HuH-7 (cell line): ENCODE measurements at regions not wholly inside any gene's neighbourhood (a gene's known extent, or its start where the extent isn't known, plus 50 kb on each side); places are given as distances from the start of the nearest gene placed in this dataset.
"Not testable (repeated sequence)": the region's sequence is repeated elsewhere in the genome, so short reads cannot be mapped to it uniquely, and the experiment has no call there.

Experiments
- DNase-seq: peaks from one replicate; pipeline ENCODE4 v3.0.0; 2011; ENCODE audit warnings: low spot score

DNA sequence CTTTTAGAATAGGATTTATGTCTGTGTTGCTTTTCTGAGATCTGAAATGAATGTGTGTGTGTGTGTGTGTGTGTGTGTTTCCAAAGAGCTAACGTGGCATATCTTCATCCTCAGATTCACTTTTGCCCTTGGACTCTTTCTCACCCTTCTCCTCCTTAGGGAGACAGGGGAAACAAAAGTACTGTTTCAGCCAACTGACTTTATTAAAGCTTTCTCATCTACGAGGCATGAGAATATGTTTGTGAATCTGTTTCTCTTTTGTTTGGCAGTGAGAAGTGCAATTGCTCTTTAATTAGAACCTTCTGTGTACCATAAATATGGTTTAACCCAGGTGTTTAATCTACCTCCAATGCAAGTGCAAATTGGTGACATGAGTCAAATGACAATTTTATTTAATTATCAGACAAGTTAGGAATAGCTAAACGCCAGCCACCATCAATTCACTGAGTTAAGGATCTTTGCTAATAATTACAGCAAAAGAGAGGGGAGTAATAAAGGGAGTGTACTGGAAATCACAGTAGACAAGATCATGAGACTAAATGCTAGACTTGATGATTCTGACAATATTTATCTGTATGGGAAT is 186.4 kb upstream of the COL3A1 start:
- no peak for DNase-seq

DNA sequence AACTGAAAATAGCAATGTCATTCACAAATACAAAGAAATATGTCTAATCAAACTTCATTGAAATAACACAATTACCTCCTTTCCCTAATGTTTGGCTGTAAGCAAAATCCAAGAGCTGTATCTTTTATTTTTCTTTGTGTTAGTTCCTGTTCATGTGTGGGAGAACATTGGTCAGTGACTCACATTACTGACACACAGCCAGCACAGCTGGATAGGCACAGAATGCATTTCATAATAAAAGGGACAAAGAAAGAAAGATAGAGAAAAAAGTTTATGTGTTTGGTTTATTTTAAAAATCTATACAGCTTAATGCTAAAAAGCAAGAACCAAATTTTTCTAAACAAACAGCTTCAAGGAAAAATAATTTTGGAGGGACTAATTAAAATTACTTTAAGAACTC is 185.6 kb upstream of the COL3A1 start:
- DNase-seq: no peak

DNA sequence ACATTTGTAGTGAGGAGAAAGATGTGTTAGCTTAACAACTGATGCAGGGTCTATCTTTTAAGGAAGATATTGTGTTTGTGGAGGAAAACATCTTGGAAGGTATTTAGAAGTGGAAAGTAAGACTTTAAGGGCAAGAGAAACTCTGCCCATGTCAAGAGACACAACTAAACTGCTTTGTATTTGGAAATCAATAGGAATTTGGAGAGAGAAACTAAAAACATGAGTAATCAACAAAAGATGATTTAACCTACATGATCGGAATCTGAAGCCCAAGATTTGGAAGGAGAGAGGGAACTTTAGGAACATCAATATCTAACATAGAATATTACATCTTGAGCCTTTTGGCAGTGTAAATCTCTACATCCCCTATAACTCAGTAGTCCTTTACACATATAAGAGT is 184.2 kb upstream of the COL3A1 start:
- DNase-seq: no peak

DNA sequence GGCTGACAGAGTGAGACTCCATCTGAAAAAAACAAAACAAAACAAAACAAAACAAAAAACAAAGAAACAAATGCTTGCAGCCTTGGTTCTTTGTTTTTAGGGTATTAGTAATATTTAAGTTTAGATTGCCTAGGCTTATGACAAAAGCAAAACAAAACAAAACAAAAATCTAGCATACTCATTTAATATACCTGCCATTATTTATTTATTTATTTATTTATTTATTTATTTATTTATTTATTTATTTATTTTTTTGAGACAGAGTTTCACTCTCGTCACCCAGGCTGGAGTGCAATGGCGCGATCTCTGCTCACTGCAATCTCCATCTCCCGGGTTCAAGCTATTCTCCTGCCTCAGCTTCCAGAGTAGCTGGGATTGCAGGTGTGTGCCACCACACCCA is 179.7 kb upstream of the COL3A1 start:
- not testable (repeated sequence) for DNase-seq

DNA sequence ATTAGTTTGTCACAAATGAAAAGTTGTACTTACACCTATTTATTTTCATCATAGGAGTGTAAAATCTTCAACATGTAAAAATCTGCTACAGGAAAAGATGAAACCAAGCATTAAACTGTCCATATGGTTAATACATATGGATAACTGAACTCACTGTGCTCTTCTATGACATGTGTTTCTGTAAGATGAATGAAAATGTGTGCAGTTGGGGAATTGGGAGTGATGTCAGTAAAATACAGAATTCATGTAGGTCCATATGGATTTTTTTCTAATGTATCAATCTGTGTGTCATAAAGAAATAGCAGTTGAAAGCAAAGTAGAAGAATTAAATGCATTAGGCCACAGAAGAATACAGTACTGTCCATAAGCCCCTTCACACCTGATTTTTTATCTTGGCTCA is 178.4 kb upstream of the COL3A1 start:
- no peak for DNase-seq

DNA sequence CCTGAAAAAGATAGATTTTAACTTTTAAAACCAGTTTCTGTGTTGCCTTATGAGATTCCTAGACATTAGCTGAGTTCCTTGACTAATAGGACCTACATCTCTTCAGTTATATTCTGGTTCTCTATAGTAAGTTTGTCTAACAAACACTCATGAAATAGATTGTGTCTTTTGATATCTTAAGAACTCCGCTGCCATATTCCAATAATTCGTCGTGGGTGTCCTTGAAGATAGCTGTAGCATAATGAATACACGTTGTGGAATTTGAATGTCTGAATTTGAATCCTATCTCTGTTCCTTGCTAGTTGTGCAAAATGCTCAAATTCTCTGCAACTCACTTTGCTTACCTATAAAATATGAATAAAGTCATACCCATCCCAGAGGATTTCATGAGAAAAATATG is 176.8 kb upstream of the COL3A1 start:
- no peak for DNase-seq

DNA sequence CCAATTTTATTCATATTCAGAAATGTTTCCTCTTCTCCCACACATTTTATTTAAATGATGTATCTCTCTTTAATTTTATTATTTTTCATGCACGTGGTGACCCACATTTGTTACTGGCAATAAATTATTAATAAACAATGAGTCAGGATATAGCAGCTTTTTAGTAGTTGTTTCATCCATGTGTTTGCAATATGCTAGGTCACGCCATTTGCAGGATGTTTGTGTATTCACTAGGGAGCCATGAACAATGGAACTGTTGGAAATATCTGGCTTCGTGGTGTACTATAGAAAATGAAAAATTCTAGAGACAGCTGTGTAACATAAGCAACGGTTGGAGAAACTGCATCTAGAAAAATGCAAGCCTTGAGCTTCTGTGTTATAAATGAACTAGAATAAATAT is 176.0 kb upstream of the COL3A1 start:
- no peak for DNase-seq

DNA sequence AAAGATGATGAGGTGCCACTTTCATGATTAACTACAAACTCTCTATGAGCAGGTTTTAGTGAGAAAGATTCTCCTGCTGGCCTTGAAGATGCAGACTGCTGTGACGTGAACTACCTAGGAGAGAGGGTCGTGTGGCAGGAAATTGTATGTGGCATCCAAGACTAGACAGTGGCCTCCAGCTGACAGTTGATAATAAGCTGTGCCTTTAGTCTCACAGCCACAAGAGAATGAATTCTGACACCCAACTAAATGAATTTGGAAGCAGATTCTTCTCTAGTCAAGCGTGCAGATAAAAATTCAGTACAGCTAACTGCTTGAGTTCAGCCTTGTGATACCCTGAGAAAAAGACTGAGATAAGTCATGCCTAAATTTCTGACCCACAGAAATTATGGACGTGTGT is 169.0 kb upstream of the COL3A1 start:
- DNase-seq: no peak

DNA sequence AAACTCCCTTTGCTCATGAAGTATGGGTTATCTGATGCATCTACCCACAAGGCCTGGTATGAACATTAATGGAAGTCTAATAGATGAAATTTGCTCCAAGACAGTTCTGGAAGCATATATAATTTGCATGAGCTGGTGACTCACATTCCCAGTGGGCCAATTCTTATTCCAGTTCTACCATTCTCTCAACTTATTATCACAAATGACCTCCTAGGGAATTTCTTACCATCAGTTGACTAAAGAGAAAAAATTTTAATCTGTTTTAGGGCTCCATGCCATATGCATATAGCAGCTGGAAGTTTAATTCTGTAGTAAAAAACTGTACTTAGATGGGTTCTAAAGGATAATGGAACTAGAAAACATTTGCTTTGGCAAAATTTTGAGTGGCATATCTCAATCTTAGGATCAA is 165.2 kb upstream of the COL3A1 start:
- no peak for DNase-seq

DNA sequence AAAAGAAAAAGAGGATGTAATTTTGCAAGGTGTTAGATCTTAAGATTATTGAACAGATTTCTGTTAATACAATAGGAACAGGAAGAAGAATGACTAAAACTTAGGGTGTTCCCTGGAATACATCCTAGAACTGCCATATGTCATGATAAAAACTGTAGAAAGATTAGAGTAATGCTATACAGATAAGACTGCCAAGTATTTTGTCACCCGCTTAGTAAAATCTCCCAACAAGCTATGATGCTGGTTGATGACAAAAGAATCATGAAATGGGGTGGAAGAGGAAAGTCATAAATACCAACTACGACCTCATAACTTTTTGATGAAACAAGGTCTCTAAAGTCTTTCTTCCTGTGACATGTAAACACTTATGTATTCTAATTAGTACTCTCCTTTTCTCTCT is 163.6 kb upstream of the COL3A1 start:
- no peak for DNase-seq

DNA sequence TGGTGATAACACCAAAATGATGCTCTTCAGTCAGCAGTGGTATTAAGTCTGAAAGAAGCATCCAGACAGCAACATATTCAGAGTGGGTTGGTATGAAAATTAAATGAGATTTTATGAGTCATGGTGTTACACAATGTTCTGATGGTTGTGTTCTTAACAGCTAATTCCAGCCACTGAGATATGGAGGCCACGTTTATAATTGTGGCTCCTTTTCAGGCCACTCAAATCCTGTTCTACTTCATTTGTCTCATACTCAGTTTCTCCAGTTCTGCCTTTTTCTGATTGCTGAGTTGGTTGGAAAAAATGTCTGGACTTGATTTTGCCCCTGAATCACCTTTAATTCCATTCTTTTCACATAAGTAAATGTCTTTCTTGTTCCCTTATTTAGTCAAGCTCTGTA is 162.7 kb upstream of the COL3A1 start:
- no peak for DNase-seq

DNA sequence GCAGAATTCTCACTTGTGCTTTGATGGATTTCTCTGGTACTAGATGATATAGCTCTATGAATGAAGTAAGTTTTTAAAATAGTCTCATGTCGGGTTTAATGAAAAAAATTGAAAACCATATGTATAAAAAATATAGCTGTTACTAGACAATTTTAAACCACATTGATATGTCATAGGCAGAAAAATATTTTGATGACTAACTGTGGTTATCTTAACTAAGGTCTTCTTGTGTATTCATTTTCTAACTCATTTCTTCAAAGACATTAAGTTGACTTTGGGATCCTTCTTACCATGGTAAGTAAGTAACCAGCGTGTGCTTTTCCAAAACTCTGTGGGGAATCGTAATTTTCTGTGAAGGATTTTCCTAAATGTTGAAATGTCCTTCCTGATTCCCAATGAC is 160.9 kb upstream of the COL3A1 start:
- no peak for DNase-seq

DNA sequence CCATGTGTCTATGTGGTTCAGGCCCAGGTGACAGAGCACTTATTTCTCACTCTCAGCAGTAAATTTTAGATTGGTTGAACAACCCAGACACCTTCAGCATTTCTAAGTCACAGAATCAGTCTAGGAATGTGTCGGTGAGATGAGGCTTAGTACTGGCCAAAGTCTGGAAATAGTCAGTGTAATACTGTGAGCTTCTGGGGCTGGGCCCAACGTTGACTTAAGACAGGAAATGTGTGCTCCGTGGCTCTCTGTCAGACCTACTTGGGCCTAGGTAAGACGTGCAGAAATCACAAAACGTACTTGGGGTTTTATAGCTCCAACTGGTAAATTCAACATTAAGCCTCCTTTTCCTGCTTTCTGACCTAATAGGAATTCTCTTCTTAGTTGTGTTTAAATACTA is 160.3 kb upstream of the COL3A1 start:
- DNase-seq: no peak

DNA sequence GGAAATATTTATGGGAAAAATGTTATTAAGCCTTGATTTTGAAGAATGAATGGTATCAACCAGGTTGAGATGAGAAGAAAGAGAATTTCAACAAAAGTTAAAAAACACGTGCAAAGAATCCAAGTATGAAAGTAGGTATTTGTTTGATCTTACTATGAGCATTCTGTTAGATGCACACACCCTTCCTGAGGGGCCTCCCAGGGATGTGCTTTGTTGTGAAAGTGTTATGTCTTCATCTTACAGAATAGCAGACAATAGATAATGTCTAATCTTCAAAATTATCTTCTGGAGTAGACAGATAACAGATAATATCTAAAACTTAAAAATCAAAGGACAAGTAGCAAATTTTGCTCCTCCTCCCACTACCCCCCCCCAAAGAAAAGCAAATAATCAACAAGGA is 155.2 kb upstream of the COL3A1 start:
- DNase-seq: no peak

DNA sequence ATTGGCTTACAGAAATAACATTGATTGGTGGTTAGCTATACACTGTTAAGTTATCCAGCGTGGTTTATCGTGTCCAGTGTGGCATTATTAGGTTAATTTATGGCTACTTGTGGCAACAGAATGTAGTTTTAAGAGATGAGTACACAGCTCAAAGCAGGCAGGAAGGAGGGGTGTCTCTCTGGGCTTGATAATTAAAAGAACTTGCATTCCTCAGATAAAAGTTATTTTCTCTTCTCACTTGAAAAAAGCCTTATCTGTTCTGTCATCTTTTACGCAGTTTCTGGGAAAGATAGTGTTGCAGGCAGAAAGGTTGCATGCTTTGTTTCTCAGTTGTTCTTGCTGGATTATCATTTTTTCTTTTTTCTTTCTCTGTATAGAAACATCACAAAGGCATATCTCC is 154.4 kb upstream of the COL3A1 start:
- DNase-seq: no peak

DNA sequence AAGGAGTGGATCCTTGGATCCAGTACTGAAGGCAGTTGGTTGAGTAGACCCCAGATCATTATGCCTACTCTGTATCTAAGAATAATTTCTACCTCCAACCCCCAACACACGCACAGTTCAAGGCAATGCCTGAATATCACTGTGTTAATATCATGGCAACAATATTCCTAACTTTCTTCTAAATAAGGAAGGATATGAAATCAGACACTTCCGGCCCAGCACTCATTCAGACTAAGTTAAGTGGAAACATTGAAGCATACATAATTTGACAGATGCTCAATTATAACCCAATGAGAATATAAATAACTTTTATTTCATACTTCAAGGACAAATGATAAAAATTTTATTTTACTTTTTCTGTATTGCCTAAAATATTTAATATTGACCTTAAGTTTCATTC is 153.6 kb upstream of the COL3A1 start:
- no peak for DNase-seq

DNA sequence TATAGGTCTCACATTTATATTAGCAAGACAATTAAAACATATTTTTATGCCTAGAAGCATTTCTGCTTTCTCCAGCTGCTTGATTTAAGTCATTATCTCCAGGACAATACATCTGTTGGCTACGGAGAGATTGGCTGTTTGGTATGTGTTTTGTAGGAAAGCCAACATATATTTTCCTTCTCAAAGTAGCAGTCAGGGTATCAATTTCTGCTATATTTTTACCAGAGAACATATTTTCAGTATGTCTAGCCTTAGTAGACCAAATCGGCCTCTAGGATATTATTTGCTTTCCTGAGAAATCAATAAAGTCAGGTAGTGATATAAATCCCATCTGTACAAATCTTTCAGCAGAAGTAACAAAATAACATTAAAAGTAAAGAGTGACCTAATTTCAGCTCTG is 150.0 kb upstream of the COL3A1 start:
- DNase-seq: no peak

DNA sequence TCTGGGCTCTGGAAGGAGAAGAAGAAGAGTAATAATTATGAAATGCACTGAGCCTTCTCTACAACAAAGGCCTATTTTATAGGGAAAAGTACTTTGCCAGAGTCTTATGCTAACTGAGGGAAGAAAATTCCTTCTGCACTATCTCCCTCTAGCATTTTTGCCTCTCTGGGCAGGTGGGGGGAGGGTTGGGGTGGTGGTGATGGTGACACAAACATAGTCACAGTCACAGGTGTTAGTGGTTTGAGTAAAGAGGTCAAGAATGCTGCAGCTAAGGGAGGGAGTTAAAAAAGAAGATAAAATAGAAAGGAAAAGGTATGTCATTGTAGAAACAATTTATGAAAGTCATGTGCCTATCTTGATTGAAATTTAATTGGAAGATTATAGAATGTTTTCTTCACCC is 140.8 kb upstream of the COL3A1 start:
- DNase-seq: no peak

DNA sequence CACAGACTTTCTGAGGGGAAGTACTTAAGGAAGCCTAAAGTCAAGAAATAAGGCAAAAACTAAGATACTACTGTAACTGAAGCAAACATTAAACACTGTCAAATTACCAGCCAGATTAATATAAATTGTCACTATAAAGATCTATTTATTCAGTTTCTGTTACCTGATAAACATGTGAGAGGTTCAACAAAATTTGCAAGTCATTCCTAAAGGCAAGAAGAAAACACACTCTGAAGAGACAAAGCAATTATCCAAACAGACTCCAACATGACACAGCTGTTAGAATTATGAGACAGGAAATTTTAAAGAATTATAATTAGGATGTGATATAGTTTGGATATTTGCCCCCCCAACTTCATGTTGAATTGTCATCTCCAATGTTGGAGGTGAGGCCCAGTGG is 140.4 kb upstream of the COL3A1 start:
- DNase-seq: no peak

DNA sequence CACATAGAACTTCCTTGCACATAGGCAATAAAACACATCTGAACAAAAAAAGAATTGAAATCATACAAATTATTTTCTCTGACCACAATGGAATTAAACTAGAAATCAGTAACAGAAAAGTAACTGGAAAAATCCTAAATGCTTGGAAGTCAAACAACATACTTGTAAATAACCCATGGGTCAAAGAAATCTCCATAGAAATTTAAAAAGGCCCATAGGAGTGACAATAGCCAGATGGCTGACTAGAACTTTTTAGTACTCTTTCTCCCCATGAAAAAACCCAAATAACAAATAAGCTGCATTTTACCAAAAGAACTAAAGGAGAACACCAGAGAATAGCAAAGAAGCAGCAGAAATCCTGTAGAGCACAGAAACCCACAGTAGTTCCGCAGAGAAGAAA is 139.2 kb upstream of the COL3A1 start:
- DNase-seq: no peak

DNA sequence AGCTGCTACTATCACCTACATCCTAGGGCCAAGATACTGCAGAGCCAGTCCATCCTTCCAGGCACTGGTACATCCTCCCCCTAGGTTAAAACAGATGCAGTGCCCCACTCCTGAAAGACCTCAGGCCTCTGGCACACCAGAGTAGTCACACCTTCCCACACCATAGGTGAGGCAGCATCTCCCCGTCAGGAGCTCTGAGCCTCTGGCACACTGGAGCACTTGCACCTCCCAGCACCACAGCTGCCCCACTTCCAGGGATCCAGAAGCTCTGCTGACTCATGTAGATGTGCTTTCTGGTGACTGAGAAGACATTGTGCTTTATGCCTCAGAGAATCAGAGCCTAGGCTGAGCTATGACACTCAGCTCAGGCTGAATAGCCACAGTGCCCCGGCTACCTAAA is 138.4 kb upstream of the COL3A1 start:
- DNase-seq: no peak

DNA sequence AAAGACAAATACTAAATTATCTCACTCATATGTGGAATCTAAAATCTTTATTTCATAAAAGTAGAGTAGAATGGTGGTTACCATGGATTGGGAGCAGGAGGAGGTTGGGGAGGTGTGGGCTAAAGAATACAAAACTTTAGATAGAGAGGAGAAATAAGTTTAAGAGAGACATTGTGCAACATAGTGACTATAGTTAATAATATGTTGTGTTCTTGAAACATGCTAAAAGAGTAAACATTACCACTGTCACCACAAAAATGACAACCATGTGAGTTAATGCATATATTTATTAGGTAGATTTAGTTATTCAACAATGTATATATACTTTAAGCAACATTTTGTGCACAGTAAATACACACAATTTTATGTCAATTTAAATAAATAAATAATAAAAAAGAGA is 128.5 kb upstream of the COL3A1 start:
- DNase-seq: no peak

DNA sequence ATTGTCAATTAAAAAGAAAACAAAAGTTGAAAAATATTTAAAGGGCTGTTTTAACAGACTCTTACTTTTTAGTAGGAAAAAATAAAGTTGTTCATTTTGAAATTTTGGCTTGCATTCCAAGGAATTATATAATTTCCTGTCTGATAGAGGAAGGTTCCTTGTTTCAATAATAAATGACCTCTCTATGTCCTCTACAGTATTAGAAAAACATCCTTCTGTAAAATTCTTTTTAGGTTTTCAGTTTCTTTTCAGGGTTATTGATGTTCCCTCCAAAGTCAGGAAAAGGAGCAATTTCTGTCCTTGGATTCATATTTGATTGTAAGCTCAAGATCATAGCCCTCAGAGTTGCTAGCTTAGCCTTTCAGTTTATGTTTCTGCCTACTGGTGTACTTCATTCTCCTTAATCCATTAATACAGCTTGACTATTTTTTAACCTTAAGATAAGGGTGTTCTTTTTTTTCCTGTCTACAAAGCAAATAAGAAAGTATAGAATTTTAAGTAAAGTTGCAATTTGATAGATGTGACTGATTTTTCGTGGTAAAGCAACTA is 125.2 kb upstream of the COL3A1 start:
- DNase-seq: no peak

DNA sequence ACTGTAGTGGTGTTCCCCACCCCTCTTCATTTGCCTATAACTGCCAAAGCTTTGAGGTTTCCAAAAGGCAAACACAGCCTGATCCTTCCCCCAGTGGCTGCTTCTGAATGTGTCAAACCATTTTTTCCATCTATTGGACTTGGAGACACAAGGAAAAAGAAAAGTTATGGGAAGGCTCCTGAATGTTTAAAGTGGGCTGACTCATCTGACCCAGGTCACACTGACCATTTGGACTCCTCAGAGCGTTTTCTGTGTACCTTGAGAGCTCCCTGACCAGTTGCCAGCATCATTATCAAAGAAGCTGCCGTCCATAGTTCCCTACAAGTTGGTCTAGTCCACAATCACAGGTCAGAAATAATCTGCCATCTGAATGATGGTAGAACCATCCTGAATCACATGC is 123.4 kb upstream of the COL3A1 start:
- no peak for DNase-seq

DNA sequence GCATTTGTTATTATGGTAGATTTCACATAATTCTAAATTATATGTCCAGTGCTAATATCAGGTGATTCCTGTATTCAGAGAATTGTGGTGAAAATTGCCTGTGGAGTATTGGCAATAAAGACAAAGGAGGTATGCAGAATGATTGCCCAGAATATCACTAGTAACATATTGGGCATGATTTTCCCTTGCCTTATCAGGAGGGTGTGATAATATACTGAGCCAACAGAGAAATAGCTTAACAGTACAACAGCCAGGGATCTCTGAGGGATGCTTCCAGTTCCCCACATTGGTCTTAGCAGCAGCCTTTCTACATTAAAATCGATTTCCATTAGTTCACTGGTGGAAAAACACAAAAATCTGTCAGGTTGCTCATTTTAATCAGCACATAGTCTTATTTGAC is 122.9 kb upstream of the COL3A1 start:
- no peak for DNase-seq
